Raji (cell line): ENCODE measurements at regions not wholly inside any gene's neighbourhood (a gene's known extent, or its start where the extent isn't known, plus 50 kb on each side); places are given as distances from the start of the nearest gene placed in this dataset.

ENCODE experiments used
- POLR2A ChIP-seq: IDR thresholded peaks from 2 replicates; pipeline ENCODE4 v1.6.1; 2011; ENCODE audit warnings: low read depth, low read length, control low read depth; ENCODE audit not compliant: insufficient read depth

DNA sequence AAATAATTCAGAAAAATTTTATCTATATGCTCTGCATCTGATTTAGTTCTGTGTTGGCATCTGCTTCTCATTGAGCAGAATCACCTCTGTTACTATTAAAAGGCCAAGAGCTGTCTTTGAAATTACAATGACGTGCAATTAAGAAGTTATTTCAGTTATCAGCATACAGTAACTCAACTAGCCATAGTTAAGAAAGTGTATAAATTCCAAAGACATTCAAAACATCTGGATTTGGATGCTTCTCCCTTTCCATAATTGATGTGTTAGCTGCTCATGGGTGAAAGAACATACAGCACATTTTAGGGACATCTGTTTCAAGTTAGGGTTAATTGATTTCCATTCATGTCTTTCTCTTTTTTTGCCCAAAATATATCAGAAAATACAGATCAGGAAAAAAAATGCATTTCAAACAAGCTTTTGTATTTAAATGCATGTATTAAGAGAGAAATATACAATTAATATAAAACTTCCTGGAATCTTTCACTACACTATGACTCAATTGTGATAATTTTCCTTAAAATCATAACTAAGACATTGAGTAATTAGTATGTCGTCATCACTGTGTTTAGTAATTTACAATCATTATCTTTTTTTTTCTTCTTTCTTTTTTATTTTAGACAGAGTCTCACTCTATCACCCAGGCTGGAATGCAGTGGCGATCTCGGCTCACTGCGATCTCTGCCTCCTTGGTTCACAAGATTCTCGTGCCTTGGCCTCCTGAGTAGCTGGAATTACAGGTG, 82.7 kb upstream of the MBNL1 start:
- no peak for TF ChIP-seq POLR2A

DNA sequence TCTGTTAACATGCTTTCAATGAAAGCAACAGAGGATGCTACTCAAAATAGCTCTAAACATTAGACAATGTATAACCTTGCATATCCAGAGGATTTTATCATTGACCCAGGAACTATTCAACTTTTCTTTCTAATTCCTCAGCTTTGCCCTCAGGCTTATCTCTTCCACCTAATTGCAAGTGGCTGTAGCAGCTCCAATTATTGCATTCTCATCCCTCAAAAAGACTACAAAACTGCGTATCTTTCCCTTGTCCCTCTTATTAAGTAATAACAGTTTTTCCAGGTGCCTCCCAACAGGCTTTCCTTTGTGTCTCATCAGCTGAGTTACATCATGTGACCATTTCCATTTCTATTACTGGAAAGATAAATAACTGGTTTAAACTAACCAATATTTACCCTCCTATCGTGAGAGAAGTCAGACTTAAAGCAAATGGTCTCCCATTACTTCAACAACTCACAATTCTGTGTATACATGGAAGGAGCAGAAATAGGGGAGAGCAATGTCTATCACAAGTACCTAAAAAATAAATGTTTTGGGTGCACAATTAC, 78.0 kb upstream of the MBNL1 start:
- TF ChIP-seq POLR2A = no peak

DNA sequence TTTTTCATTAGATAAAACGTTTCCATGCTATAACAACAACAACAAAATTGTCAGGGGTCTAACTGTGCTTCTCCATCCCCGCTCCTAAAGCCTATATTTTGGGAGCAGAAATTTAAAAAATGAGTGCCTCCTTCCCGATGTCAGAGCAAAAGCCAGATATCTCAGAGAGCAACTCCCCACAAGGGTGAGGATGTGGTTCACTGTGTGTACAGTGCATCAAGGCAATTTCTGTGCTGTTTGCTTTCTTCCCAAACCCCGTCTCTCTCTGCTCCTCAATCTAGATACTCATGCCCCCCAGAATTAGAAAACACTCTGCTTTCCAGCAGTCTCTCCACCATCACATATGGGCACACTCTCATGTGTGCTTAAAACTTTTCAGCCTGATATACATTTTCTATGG, 76.7 kb upstream of the MBNL1 start:
- no peak for TF ChIP-seq POLR2A

DNA sequence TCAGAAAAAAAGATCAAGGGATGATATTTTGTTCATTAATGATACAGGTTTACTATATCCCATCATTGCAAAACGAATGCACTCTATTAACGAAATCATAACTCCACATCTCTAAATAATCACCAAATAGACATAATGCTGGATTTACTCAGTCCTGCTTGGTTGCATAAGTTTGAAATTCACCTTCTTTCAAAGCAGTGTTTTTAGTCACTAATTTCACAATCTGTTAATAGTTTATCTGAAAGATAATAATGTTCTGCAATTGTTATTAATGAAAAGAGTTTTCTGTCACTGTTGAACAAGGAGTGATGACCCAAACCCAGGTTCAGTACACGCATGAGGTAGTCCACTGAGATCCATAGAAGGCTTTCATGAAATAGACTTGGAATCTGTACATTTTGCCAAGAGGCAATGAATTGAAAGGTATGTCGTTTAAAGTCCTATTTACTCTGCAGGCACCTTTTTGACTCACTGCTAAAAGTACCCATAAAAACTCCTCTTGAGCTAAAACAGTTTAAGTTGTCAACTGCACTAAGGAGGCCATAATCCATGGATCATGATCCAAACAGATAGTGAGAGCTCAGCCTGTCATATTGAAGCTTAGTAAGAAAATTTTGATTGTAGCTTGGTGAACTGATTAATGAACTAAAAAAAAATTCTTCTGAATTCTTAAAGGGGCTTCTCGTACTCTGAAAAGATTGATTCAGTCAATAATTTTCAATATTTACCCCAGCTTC, 75.6 kb upstream of the MBNL1 start:
- no peak for TF ChIP-seq POLR2A

DNA sequence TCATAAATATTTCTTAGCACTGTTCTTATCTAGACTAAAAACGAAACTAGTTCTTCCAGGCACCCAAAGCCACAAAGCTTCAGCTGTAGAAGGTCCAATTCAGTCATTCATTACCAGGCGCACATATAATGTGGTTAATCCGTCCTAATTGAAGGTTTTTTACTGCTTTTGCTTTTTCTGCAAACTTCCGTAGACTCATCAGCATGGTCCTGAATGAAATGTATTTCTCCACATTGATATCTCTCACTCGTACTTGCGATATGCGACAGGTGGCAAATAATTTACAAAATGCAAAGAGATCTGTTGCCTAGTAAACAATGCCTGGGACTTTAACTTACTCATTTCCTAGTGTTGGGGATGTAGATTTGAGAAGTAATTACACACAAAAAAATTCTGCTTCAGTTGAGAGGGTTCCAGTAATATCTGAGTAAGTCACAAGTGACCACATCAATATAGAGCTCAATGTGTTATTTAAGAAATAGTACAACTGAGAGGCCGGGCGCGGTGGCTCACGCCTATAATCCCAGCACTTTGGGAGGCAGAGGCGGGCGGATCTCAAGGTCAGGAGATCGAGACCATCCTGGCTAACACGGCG, 75.0 kb upstream of the MBNL1 start:
- no peak for TF ChIP-seq POLR2A

DNA sequence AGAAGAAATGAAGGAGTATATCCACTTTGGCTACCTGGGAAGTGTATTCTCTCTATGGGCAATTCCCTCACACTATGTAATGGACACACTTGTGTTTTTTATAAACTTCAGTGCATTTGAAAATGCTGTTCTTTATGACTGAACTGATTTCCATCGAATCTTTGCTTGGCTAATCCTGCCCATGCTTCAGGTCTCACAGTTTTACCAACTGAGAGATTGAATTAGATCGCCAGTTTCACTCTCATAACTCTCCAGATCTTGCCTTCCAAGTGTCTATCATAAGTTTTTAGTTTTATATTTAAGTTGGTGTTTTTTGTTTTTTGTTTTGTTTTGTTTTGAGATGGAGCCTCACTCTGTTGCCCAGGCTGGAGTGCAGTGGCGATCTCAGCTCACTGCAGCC, 73.5 kb upstream of the MBNL1 start:
- TF ChIP-seq POLR2A = no peak

DNA sequence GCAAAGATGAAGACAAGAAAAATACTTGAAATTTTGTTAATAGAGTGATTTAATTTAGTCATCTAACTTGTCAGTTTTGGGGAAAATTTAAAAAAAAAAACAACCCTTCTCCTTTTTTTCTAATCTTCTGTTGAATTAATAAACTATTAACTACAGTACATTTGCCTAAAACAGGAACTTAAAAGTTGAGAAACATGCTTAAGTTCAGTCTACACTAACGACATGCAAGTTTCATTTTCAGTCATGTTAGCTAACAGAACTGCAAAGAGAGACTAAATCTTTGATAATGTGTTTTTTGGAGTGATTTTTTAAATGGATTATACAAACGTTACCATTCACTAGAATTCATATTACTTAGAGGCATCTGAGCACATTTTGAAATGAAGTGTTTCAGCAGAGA, 71.9 kb upstream of the MBNL1 start:
- 0 out of 2 replicates have a peak, but pooled peaks have one; percentile 22 for TF ChIP-seq POLR2A

DNA sequence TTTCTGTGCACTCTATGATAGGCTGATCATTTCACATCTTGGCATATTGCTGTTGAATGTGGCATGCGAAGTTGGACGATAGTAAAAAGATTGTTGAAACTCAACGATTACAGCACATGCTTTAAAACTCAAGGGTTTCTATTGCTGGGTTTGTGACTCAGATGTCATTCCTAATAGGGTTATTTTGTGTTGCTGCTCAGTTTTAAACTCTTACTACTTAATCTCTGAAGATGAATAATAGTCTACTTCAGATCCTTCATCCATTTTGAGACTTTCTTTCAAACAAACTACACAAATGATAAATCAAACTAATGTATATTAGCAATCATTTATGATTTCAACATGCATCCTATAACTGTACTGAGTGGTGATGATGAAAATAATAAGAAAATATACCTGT, 71.3 kb upstream of the MBNL1 start:
- no peak; the same call in 1 of the 2 replicates for TF ChIP-seq POLR2A

DNA sequence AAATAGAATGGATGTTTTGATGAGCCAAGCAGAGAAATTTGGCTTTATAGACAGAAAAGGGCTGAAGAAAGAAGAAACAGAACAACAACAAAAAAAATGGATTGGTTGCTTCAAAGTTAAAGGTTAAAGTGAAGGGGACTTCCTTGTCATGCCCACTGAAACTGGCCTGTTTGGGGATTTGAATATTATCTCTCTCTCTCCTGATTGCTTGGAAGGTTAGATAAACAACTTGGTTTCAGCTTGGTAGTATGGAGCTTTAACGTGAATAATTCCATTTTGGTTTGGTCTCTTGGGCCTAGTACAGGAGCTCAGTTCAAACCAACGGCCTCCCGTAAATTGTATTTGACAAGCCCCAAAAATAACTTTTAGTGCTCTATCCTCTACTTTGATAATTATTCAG, 70.8 kb upstream of the MBNL1 start:
- peak; percentile 25; the same call in 1 of the 2 replicates for TF ChIP-seq POLR2A

DNA sequence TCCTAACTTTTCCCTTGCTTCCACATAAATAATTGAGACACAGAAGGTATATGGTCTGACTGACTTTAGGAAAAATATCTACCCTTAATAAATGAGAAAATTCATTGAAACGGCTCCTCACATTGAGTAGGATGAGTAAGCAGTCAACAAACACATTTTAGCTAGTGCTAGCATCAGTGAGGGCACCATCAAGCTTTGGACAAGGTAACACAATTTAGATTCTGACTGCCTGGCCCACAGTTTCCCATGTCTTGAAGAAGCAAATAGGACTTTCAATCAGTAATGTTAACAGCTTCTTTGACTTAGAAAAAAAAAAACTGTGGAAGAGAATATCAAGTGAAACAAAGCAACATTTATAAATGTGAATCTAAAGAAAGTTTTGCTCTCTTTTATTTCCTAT, 70.1 kb upstream of the MBNL1 start:
- TF ChIP-seq POLR2A = no peak

DNA sequence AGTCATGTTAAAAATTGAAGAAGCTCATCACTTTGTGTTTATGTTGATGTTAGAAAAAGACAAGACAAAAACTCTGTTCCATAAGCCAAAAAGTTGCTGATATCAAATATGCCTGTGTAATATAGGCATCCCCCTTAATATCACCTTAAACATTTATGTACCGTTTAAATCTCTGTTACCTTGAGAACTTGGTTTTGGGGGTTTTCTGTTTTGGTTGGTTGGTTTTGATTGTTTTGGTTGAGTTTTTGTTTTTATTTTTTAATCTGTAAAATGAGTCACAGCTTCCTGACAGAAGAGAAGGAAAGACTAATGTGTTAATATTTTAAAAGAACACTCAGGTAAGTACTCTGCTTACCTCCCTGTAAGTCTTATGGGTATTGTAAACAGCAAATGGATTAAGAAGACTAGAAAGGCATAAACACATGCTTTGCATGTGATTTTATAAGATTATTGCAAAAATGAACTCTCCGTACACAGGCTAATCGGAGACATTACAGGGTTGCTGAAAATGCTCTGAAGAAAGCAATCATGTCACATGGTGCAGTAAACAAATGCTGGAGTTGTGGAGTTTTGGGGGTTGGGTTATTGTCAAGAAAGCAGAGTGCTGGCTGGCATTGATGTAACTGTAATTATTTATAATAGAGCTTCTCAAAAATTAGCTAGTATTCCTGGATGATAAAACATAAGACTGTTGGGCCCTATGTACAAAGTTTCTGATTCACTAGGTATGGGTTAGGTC, 69.5 kb upstream of the MBNL1 start:
- TF ChIP-seq POLR2A = peak; percentile 30; the same call in 1 of the 2 replicates

DNA sequence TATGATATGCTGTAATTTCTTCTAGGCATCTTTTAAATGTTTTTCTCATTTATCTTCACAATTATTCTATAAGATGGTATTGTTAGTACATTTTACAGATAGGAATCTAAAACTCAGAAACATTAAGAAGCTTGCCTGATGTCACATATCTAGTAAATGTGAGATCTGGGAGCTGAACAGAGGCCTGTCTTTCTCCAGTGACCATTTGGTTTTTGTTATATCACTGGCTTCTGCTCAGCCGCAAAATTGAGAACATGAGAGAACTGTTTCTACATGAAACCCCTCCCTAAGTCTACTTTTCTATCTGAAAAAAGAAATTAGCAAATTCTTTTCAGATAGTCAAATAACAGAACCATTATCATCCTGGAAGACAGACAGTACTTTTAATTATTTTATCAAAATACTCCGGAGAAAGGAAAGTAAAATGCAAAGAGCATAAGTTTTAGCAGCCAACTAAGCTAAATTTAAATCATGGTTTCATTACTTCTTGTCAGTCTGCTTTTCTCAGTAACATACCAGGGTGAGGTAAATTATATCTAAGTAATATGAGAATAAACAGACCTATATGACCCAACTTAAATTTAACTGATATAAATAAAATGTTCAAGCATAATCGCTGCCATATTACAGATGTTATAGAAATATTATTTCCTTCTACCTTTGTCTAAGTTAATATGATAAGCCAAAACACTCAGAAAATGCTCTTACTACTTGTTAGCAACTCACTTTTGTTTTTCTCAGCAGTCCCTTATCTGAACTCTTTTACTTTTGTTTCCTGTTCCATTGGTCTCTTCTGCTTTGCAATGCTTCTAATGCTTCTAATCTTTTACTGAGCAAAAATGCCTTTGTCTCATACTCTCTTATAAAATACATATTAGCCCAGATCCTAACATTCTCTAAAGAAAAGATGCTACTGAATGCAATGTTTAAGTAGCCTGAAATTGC, 68.0 kb upstream of the MBNL1 start:
- TF ChIP-seq POLR2A = no peak

DNA sequence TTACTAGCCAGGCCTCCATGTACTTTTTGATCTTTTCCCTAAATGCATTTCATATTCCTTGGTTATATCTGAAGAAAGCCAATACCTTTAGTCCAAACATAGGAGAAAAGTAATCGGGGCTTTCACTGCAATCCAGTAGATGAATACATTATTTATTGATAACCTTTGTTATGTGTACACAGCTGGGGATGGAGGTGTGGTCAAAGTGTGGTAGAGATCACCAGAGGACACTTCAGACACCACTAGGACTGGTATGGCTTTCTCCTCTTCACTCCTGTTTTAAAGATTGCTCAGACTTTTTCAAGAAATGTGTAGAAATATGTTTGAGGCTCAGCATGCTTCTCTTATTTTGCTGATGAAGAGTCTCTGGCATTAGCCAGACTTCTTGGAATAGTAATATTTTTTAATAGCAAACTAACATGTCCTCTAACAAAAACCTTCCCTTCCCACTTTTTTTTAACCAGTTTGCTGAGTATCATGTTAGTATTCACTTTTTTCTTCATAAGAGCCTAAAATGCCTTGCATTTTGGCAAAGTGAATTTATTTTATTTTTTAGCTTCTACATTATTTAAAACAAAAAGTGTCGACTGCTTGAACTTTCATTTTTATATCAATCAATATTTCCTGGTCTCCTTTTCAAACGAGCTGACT, 65.6 kb upstream of the MBNL1 start:
- peak; percentile 28; the same call in 1 of the 2 replicates for TF ChIP-seq POLR2A
